ENCODE measurements at regions not wholly inside any gene's neighbourhood (a gene's known extent, or its start where the extent isn't known, plus 50 kb on each side); places are given as distances from the start of the nearest gene placed in this dataset.

- POLR2A ChIA-PET (ENCODE audit: partially characterized antibody) = no interaction called here
- H3K36me3 ChIP-seq (ENCODE audit: control insufficient read depth in 2 of 4, insufficient read depth in 4 of 4, low read length in 3 of 4) = no peaks in the 10 kb centered on the region
- H3K27ac ChIP-seq (ENCODE audit: low read depth, low read length) = no peak overlapping the region
- no peak overlapping the region for H4K8ac ChIP-seq (ENCODE audit: extremely low read depth, insufficient read depth, low read length)
- H3K4me3 ChIP-seq (ENCODE audit: extremely low read depth in 1 of 4, insufficient read depth in 2 of 4, low read depth in 3 of 4, low read length in 4 of 4) = no peak overlapping the region
- no peak overlapping the region for H2BK120ac ChIP-seq (replicated peaks; ENCODE audit: low read depth, low read length)
- no peak overlapping the region for H2BK15ac ChIP-seq (ENCODE audit: low read length)
- no peak overlapping the region for H4K5ac ChIP-seq (ENCODE audit: insufficient read length, low read depth, low read length)
- no peak overlapping the region for H3K4me2 ChIP-seq (ENCODE audit: insufficient read depth in 1 of 2, low read depth in 2 of 2, low read length in 2 of 2)
- CTCF ChIA-PET (ENCODE audit: partially characterized antibody) = interaction anchor here (0.6 kb wide), 1 partner anchor 143 kb away, joined by 3 read pairs; no protein-coding TSS in a partner anchor
- no peak overlapping the region for H2BK5ac ChIP-seq (ENCODE audit: low read depth, low read length)
- no peaks in the 10 kb centered on the region for H3K79me1 ChIP-seq (ENCODE audit: low read depth, low read length)
- no peak overlapping the region for H3K14ac ChIP-seq (ENCODE audit: insufficient read length)
- H3K23me2 ChIP-seq (ENCODE audit: low read depth, low read length) = no peaks in the 10 kb centered on the region
- no peak overlapping the region for H2BK20ac ChIP-seq (ENCODE audit: low read length)
- H3K18ac ChIP-seq (ENCODE audit: extremely low read depth, low read length) = no peak overlapping the region
- H3K9me3 ChIP-seq (ENCODE audit: insufficient read depth in 2 of 2, low read depth in 1 of 2, low read length in 1 of 2) = peaks cover 3 to 7% of the 10 kb centered on the region in 2 experiments; a peak in 2 of 4 replicates
- no peak for DNase-seq (ENCODE audit: low read depth in 1 of 2, low spot score in 2 of 2)
- FAIRE-seq = no peak
- no peaks in the 10 kb centered on the region for H3K4me1 ChIP-seq (replicated peaks in 1 of 4; ENCODE audit: control insufficient read depth in 3 of 4, insufficient read depth in 4 of 4, low read length in 3 of 4)
- H3K23ac ChIP-seq (ENCODE audit: insufficient read length) = no peak overlapping the region
- no peak overlapping the region for H2AK5ac ChIP-seq (ENCODE audit: low read depth, low read length)
- no peak overlapping the region for H4K91ac ChIP-seq (replicated peaks; ENCODE audit: insufficient read length, low read length)
- no peak overlapping the region for H3K9ac ChIP-seq (replicated peaks in 1 of 4; ENCODE audit: extremely low read depth in 1 of 4, low read depth in 3 of 4, low read length in 3 of 4)
- no peaks in the 10 kb centered on the region for H3K79me2 ChIP-seq (ENCODE audit: control insufficient read depth in 1 of 2, insufficient read depth in 2 of 2, low read length in 2 of 2)
- no peak overlapping the region for H3K56ac ChIP-seq (replicated peaks; ENCODE audit: insufficient read length, low read depth, low read length)
- H2AFZ ChIP-seq (ENCODE audit: low read length) = no peak overlapping the region
- 98% methylated on average over 30 of the region's 30 CpGs; no CpG with 5 or more reads in 1 of the 2 experiments for WGBS, 2 experiments (ENCODE audit: extremely low coverage in 1 of 2, insufficient coverage in 1 of 2, insufficient read length in 1 of 2, insufficient replicate concordance in 2 of 2, low coverage in 1 of 2, low lambda C conversion rate in 2 of 2, missing lambda C conversion rate in 1 of 2)
- H2BK12ac ChIP-seq (ENCODE audit: low read depth, low read length) = no peak overlapping the region
- H3K27me3 ChIP-seq (replicated peaks in 1 of 4; ENCODE audit: control insufficient read depth in 3 of 4, extremely low read depth in 1 of 4, insufficient read depth in 3 of 4, low read length in 3 of 4) = no peaks in the 10 kb centered on the region
- H4K20me1 ChIP-seq (replicated peaks in 1 of 2; ENCODE audit: control insufficient read depth in 1 of 2, insufficient read depth in 2 of 2, low read length in 2 of 2) = no peaks in the 10 kb centered on the region
- TF ChIP-seq MAFK (IDR thresholded peaks at IDR 0.05; ENCODE audit: low read depth, low read length) (no peak), CHD2 (IDR thresholded peaks at IDR 0.05; ENCODE audit: low read length) (no peak), JUN (IDR thresholded peaks at IDR 0.05; ENCODE audit: low read depth, low read length) (no peak), TAF7 (optimal IDR thresholded peaks at IDR 0.05; ENCODE audit: borderline replicate concordance, low read depth, low read length) (no peak), CHD1 (IDR thresholded peaks at IDR 0.05; ENCODE audit: low read depth, low read length) (no peak), SIRT6 (IDR thresholded peaks at IDR 0.05; ENCODE audit: low read length) (no peak), EZH2 (IDR thresholded peaks at IDR 0.05; ENCODE audit: low read depth, low read length, severe bottlenecking) (no peak), TBP (IDR thresholded peaks at IDR 0.05; ENCODE audit: low read depth, low read length) (no peak)
- H3K4ac ChIP-seq (replicated peaks; ENCODE audit: insufficient read length, low read depth, low read length) = no peak overlapping the region
Observed at GRCh38 chr22:23446796-23447350, 133.2 kb downstream of the IGLL1 start.

Data from H1 (cell line).